GM12873 (cell line): ENCODE measurements at regions not wholly inside any gene's neighbourhood (a gene's known extent, or its start where the extent isn't known, plus 50 kb on each side); places are given as distances from the start of the nearest gene placed in this dataset.

Experiments
- CTCF ChIP-seq: IDR thresholded peaks from 2 replicates; pipeline ENCODE4 v1.5.1; 2012; ENCODE audit warnings: low read depth, mild to moderate bottlenecking, moderate library complexity, low read length, control low read depth; ENCODE audit not compliant: insufficient read depth; ENCODE audit errors: missing control alignments

- TF ChIP-seq CTCF, result no peak
Observed at GRCh38 chr12:124491310-124491709, 76.1 kb downstream of the NCOR2 start.

GRCh38 chr12:124490584-124491305, 76.7 kb downstream of the NCOR2 start:
- TF ChIP-seq CTCF, result no peak

GRCh38 chr12:124489915-124490583, 77.4 kb downstream of the NCOR2 start:
- no peak for TF ChIP-seq CTCF

- TF ChIP-seq CTCF, result no peak
Observed at GRCh38 chr12:124489220-124489619, 78.2 kb downstream of the NCOR2 start.

- TF ChIP-seq CTCF, result no peak
Observed at GRCh38 chr12:124488520-124488919, 78.9 kb downstream of the NCOR2 start.

- no peak for TF ChIP-seq CTCF
Observed at GRCh38 chr12:124487834-124488165, 79.6 kb downstream of the NCOR2 start.

GRCh38 chr12:124487066-124487833, 80.2 kb downstream of the NCOR2 start:
- no peak for TF ChIP-seq CTCF
